GM19395 (cell line): ENCODE measurements at regions not wholly inside any gene's neighbourhood (a gene's known extent, or its start where the extent isn't known, plus 50 kb on each side); places are given as distances from the start of the nearest gene placed in this dataset.

Experiments used
- ATAC-seq: cut with Tn5 transposase; IDR thresholded peaks from one replicate; pipeline ENCODE4 v1.9.1; 2021; ENCODE audit warnings: mild to moderate bottlenecking, moderate library complexity; ENCODE audit not compliant: unreplicated experiment

- ATAC-seq: no peak
Observed at GRCh38 chr1:201653883-201654282, 115.0 kb downstream of the NAV1 start.

- no peak for ATAC-seq
Observed at GRCh38 chr1:201655243-201655642, 116.3 kb downstream of the NAV1 start.

GRCh38 chr1:201655910-201656309, 117.0 kb downstream of the NAV1 start:
- no peak for ATAC-seq

- no peak for ATAC-seq
Observed at GRCh38 chr1:201656311-201657032, 117.5 kb downstream of the NAV1 start.

- ATAC-seq: no peak
Observed at GRCh38 chr1:201659572-201659971, 120.6 kb downstream of the NAV1 start.

GRCh38 chr1:201660931-201661822, 122.2 kb downstream of the NAV1 start:
- no peak for ATAC-seq

GRCh38 chr1:201661823-201662359, 123.0 kb downstream of the NAV1 start:
- ATAC-seq: no peak

- no peak for ATAC-seq
Observed at GRCh38 chr1:201662646-201663045, 123.7 kb downstream of the NAV1 start.

- ATAC-seq: no peak
Observed at GRCh38 chr1:201663491-201664113, 124.7 kb downstream of the NAV1 start.

GRCh38 chr1:201665036-201665435, 126.1 kb downstream of the NAV1 start:
- no peak for ATAC-seq

GRCh38 chr1:201666102-201666501, 127.2 kb downstream of the NAV1 start:
- no peak for ATAC-seq

GRCh38 chr1:201666645-201667044, 127.7 kb downstream of the NAV1 start:
- no peak for ATAC-seq

- ATAC-seq: no peak
Observed at GRCh38 chr1:201667479-201667878, 128.6 kb downstream of the NAV1 start.

- ATAC-seq: no peak
Observed at GRCh38 chr1:201670517-201670916, 131.6 kb downstream of the NAV1 start.

- no peak for ATAC-seq
Observed at GRCh38 chr1:201672685-201673084, 133.8 kb downstream of the NAV1 start.

- no peak for ATAC-seq
Observed at GRCh38 chr1:201673093-201673492, 134.2 kb downstream of the NAV1 start.

- no peak for ATAC-seq
Observed at GRCh38 chr1:201673915-201674314, 135.0 kb downstream of the NAV1 start.

- ATAC-seq: no peak
Observed at GRCh38 chr1:201675143-201675542, 136.2 kb downstream of the NAV1 start.

- no peak for ATAC-seq
Observed at GRCh38 chr1:201676197-201676596, 137.3 kb downstream of the NAV1 start.

GRCh38 chr1:201676641-201677040, 137.7 kb downstream of the NAV1 start:
- ATAC-seq: no peak
